ENCODE measurements at regions not wholly inside any gene's neighbourhood (a gene's known extent, or its start where the extent isn't known, plus 50 kb on each side); places are given as distances from the start of the nearest gene placed in this dataset.

GRCh38 chr12:98211909-98212695, 303.3 kb upstream of the TMPO start:
- no peak overlapping the region for H3K4me3 ChIP-seq
- intact Hi-C loops (cut with DNase I; ENCODE audit: low total_unique reads), result no loop called here
- no peak for DNase-seq (ENCODE audit: low spot score in 2 of 2)
- H3K27me3 ChIP-seq, result no peaks in the 10 kb centered on the region
- H3K4me1 ChIP-seq, result no peaks in the 10 kb centered on the region
- no peaks in the 10 kb centered on the region for H3K36me3 ChIP-seq
- no peak overlapping the region for H3K27ac ChIP-seq
- no peaks in the 10 kb centered on the region for H3K9me3 ChIP-seq
- TF ChIP-seq CTCF (IDR thresholded peaks at IDR 0.05), result no peak
- no peak for TF ChIP-seq POLR2AphosphoS5 (IDR thresholded peaks at IDR 0.05)
- TF ChIP-seq POLR2A (IDR thresholded peaks at IDR 0.05), result no peak

GRCh38 chr12:98213556-98213955, 301.8 kb upstream of the TMPO start:
- H3K36me3 ChIP-seq, result no peaks in the 10 kb centered on the region
- no peaks in the 10 kb centered on the region for H3K9me3 ChIP-seq
- intact Hi-C loops (cut with DNase I; ENCODE audit: low total_unique reads), result no loop called here
- H3K4me1 ChIP-seq, result no peaks in the 10 kb centered on the region
- DNase-seq (ENCODE audit: low spot score in 2 of 2), result no peak
- no peak overlapping the region for H3K4me3 ChIP-seq
- TF ChIP-seq CTCF (IDR thresholded peaks at IDR 0.05), result no peak
- no peak for TF ChIP-seq POLR2A (IDR thresholded peaks at IDR 0.05)
- no peak for TF ChIP-seq POLR2AphosphoS5 (IDR thresholded peaks at IDR 0.05)
- H3K27me3 ChIP-seq, result no peaks in the 10 kb centered on the region
- H3K27ac ChIP-seq, result no peak overlapping the region

- no peaks in the 10 kb centered on the region for H3K36me3 ChIP-seq
- no peaks in the 10 kb centered on the region for H3K9me3 ChIP-seq
- intact Hi-C loops (cut with DNase I; ENCODE audit: low total_unique reads), result no loop called here
- no peak overlapping the region for H3K4me3 ChIP-seq
- peaks cover 0 to 4% of the 10 kb centered on the region in 2 donors for H3K27me3 ChIP-seq
- DNase-seq (ENCODE audit: low spot score in 2 of 2), result no peak
- TF ChIP-seq POLR2A (IDR thresholded peaks at IDR 0.05), result no peak
- TF ChIP-seq POLR2AphosphoS5 (IDR thresholded peaks at IDR 0.05), result no peak
- TF ChIP-seq CTCF (IDR thresholded peaks at IDR 0.05), result no peak
- H3K4me1 ChIP-seq, result no peaks in the 10 kb centered on the region
- H3K27ac ChIP-seq, result no peak overlapping the region
Measured at GRCh38 chr12:98217257-98217656, 298.1 kb upstream of the TMPO start.

GRCh38 chr12:98220636-98221035, 294.8 kb upstream of the TMPO start:
- intact Hi-C loops (cut with DNase I; ENCODE audit: low total_unique reads), result loop anchor here (1.0 kb wide), 1 partner anchor 28 kb away; no protein-coding TSS in a partner anchor
- no peak for DNase-seq (ENCODE audit: low spot score in 2 of 2)
- Histone ChIP-seq H3K36me3 (no peaks in the 10 kb centered on the region), H3K4me1 (no peaks in the 10 kb centered on the region), H3K27me3 (peaks cover 0 to 4% of the 10 kb centered on the region in 2 donors), H3K27ac (no peak overlapping the region), H3K9me3 (no peaks in the 10 kb centered on the region), H3K4me3 (no peak overlapping the region)
- no peak for TF ChIP-seq CTCF (IDR thresholded peaks at IDR 0.05)
- no peak for TF ChIP-seq POLR2AphosphoS5 (IDR thresholded peaks at IDR 0.05)
- TF ChIP-seq POLR2A (IDR thresholded peaks at IDR 0.05), result no peak

GRCh38 chr12:98221243-98221808, 294.1 kb upstream of the TMPO start:
- H3K4me3 ChIP-seq, result no peak overlapping the region
- no peaks in the 10 kb centered on the region for H3K9me3 ChIP-seq
- TF ChIP-seq POLR2A (IDR thresholded peaks at IDR 0.05), result no peak
- TF ChIP-seq POLR2AphosphoS5 (IDR thresholded peaks at IDR 0.05), result no peak
- no peak for TF ChIP-seq CTCF (IDR thresholded peaks at IDR 0.05)
- H3K27ac ChIP-seq, result no peak overlapping the region
- no peaks in the 10 kb centered on the region for H3K4me1 ChIP-seq
- H3K36me3 ChIP-seq, result no peaks in the 10 kb centered on the region
- intact Hi-C loops (cut with DNase I; ENCODE audit: low total_unique reads), result loop anchor here (1.0 kb wide), 1 partner anchor 29 kb away; no protein-coding TSS in a partner anchor
- peaks cover 0 to 4% of the 10 kb centered on the region in 2 donors for H3K27me3 ChIP-seq
- no peak for DNase-seq (ENCODE audit: low spot score in 2 of 2)

Measured in breast epithelium (tissue), 4 donors.